ENCODE measurements at regions not wholly inside any gene's neighbourhood (a gene's known extent, or its start where the extent isn't known, plus 50 kb on each side); places are given as distances from the start of the nearest gene placed in this dataset.

DNA sequence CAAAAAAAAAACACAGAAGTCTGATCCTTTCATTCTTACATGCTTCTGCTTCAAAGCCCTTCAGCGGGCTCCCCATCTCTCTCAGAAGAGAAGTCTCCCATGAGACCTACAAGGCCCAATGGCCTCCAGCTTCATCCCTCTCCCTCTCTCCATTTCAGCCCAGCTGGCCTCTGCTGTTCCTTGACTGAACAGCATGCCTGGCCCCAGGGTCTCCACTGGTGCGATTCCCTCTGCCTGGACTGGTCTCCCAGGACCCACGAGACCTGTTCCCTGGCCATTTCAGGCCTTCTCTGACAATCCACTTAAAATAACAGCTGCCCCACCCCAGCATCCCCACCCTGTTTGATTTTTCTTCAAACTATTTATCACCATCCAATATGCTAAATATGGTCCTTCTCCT, 91.2 kb downstream of the AIPL1 start:
- DNase-seq, result no peak
- WGBS, 2 donors, result 87 to 92% methylated on average over 3 of the region's 3 CpGs
- ATAC-seq (ENCODE audit: insufficient read depth, low FRiP score), result no peak
- H3K27ac ChIP-seq (ENCODE audit: low read depth in 1 of 2, low read length in 1 of 2), result no peak overlapping the region
- TF ChIP-seq, protein P1, sequence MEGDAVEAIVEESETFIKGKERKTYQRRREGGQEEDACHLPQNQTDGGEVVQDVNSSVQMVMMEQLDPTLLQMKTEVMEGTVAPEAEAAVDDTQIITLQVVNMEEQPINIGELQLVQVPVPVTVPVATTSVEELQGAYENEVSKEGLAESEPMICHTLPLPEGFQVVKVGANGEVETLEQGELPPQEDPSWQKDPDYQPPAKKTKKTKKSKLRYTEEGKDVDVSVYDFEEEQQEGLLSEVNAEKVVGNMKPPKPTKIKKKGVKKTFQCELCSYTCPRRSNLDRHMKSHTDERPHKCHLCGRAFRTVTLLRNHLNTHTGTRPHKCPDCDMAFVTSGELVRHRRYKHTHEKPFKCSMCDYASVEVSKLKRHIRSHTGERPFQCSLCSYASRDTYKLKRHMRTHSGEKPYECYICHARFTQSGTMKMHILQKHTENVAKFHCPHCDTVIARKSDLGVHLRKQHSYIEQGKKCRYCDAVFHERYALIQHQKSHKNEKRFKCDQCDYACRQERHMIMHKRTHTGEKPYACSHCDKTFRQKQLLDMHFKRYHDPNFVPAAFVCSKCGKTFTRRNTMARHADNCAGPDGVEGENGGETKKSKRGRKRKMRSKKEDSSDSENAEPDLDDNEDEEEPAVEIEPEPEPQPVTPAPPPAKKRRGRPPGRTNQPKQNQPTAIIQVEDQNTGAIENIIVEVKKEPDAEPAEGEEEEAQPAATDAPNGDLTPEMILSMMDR (IDR thresholded peaks at IDR 0.05; ENCODE audit: control extremely low read depth, extremely low read depth), result no peak
- no peaks in the 10 kb centered on the region for H3K36me3 ChIP-seq (ENCODE audit: control insufficient read depth in 4 of 4, insufficient read depth in 4 of 4, low read length in 4 of 4)
- no peak overlapping the region for H3K9ac ChIP-seq (ENCODE audit: insufficient read depth in 1 of 2, low read length in 2 of 2)
- H3K9me3 ChIP-seq (ENCODE audit: control insufficient read depth in 4 of 4, insufficient read depth in 3 of 4, low read length in 3 of 4), result peaks cover 0 to 2% (median 0%) of the 10 kb centered on the region in 4 donors
- peaks cover 0 to 4% (median 4%) of the 10 kb centered on the region in 3 donors for H3K27me3 ChIP-seq (ENCODE audit: control insufficient read depth in 3 of 3, insufficient read depth in 3 of 3, low read length in 2 of 3)
- H3K4me3 ChIP-seq, result no peak overlapping the region
- H3K4me1 ChIP-seq (ENCODE audit: control insufficient read depth in 5 of 5, insufficient read depth in 5 of 5, low read length in 5 of 5), result peaks cover 0 to 3% (median 0%) of the 10 kb centered on the region in 5 donors

DNA sequence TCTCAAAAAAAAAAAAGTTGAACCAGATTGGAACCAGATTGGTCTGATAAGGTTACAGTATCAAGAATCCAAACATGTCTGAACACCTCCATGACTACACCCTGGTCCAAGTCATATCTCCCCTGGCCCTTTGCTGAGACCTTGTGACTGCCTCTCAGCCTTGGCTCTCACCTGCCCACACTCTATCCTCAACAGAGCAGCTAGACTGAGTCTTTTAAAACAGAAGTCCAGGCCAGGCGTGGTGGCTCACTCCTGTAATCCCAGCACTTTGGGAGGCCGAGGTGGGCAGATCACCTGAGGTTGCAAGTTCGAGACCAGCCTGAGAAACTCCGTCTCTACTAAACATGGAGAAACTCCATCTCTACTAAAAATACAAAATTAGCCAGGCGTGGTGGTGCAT, 91.7 kb downstream of the AIPL1 start:
- TF ChIP-seq, protein P1 (IDR thresholded peaks at IDR 0.05; ENCODE audit: control extremely low read depth, extremely low read depth), result no peak
- no peak for DNase-seq
- Histone ChIP-seq H3K36me3 (ENCODE audit: control insufficient read depth in 4 of 4, insufficient read depth in 4 of 4, low read length in 4 of 4) (no peaks in the 10 kb centered on the region), H3K9ac (ENCODE audit: insufficient read depth in 1 of 2, low read length in 2 of 2) (no peak overlapping the region), H3K27ac (ENCODE audit: low read depth in 1 of 2, low read length in 1 of 2) (no peak overlapping the region), H3K4me1 (ENCODE audit: control insufficient read depth in 5 of 5, insufficient read depth in 5 of 5, low read length in 5 of 5) (peaks cover 0 to 3% (median 0%) of the 10 kb centered on the region in 5 donors), H3K4me3 (no peak overlapping the region), H3K27me3 (ENCODE audit: control insufficient read depth in 3 of 3, insufficient read depth in 3 of 3, low read length in 2 of 3) (peaks cover 0 to 4% (median 4%) of the 10 kb centered on the region in 3 donors), H3K9me3 (ENCODE audit: control insufficient read depth in 4 of 4, insufficient read depth in 3 of 4, low read length in 3 of 4) (peaks cover 0 to 2% (median 0%) of the 10 kb centered on the region in 4 donors)
- WGBS, 2 donors, result 89 to 92% methylated on average over 5 of the region's 5 CpGs
- no peak for ATAC-seq (ENCODE audit: insufficient read depth, low FRiP score)

DNA sequence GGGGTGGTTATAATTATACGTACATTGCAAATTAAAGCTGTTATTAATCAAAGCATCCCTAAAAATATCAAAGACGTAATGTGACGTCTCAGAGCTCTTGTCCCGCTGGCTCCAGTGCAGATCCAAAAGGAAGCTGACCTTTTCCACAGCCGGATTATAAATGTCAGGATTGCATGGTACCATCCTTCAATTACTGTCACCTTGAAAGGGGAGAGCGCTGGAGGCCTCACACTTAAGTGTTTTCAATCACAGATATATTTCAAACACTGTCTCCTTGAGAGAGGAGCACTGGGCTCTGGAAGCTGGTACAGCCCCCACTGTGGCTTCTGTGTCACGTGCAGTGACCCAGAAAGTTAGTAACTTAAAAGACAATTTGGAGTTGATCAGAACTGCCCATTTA, 94.2 kb downstream of the AIPL1 start:
- H3K27me3 ChIP-seq (ENCODE audit: control insufficient read depth in 3 of 3, insufficient read depth in 3 of 3, low read length in 2 of 3), result peaks cover 0 to 4% (median 0%) of the 10 kb centered on the region in 3 donors
- peaks cover 0 to 3% (median 0%) of the 10 kb centered on the region in 5 donors for H3K4me1 ChIP-seq (ENCODE audit: control insufficient read depth in 5 of 5, insufficient read depth in 5 of 5, low read length in 5 of 5)
- no peaks in the 10 kb centered on the region for H3K36me3 ChIP-seq (ENCODE audit: control insufficient read depth in 4 of 4, insufficient read depth in 4 of 4, low read length in 4 of 4)
- no peak for ATAC-seq (ENCODE audit: insufficient read depth, low FRiP score)
- TF ChIP-seq, protein P1 (IDR thresholded peaks at IDR 0.05; ENCODE audit: control extremely low read depth, extremely low read depth), result no peak
- H3K9me3 ChIP-seq (ENCODE audit: control insufficient read depth in 4 of 4, insufficient read depth in 3 of 4, low read length in 3 of 4), result peaks cover 0 to 2% (median 0%) of the 10 kb centered on the region in 4 donors
- WGBS, 2 donors, result 73 to 79% methylated on average over 7 of the region's 7 CpGs
- no peak overlapping the region for H3K9ac ChIP-seq (ENCODE audit: insufficient read depth in 1 of 2, low read length in 2 of 2)
- H3K27ac ChIP-seq (ENCODE audit: low read depth in 1 of 2, low read length in 1 of 2), result no peak overlapping the region
- no peak overlapping the region for H3K4me3 ChIP-seq
- DNase-seq, result no peak

DNA sequence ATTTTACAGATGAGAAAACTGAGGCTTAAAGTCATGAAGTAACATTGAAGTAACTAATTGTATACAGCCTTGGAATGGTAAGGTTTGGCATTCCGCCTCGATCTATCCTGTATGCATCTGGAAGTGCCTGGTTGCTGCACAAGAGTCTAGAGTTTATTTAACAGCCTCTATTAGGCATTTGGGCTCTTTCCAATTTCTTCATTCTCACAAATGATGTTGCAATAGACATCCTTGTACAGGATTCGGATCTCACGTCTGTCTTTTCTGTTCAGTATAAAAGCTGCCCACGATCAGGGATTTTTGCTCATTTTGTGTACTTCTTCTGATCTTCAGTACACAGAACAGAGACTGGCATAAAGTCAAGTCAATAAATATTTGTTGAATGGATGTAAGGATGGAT, 100.5 kb downstream of the AIPL1 start:
- Histone ChIP-seq H3K27me3 (ENCODE audit: control insufficient read depth in 3 of 3, insufficient read depth in 3 of 3, low read length in 2 of 3) (peaks cover 0 to 2% (median under 1%) of the 10 kb centered on the region in 3 donors), H3K36me3 (ENCODE audit: control insufficient read depth in 4 of 4, insufficient read depth in 4 of 4, low read length in 4 of 4) (no peaks in the 10 kb centered on the region), H3K27ac (ENCODE audit: low read depth in 1 of 2, low read length in 1 of 2) (no peak overlapping the region), H3K9me3 (ENCODE audit: control insufficient read depth in 4 of 4, insufficient read depth in 3 of 4, low read length in 3 of 4) (no peaks in the 10 kb centered on the region), H3K4me3 (no peak overlapping the region), H3K9ac (ENCODE audit: insufficient read depth in 1 of 2, low read length in 2 of 2) (no peak overlapping the region), H3K4me1 (ENCODE audit: control insufficient read depth in 5 of 5, insufficient read depth in 5 of 5, low read length in 5 of 5) (no peaks in the 10 kb centered on the region)
- TF ChIP-seq, protein P1 (IDR thresholded peaks at IDR 0.05; ENCODE audit: control extremely low read depth, extremely low read depth), result no peak
- no peak for ATAC-seq (ENCODE audit: insufficient read depth, low FRiP score)
- WGBS, 2 donors, result 54 to 71% methylated on average over 5 of the region's 5 CpGs
- DNase-seq, result peak in 1 of 3 donors; percentile 12

Data from lung (tissue), 11 donors.